MM.1S (cell line): ENCODE measurements at regions not wholly inside any gene's neighbourhood (a gene's known extent, or its start where the extent isn't known, plus 50 kb on each side); places are given as distances from the start of the nearest gene placed in this dataset.
"Not testable (repeated sequence)": the region's sequence is repeated elsewhere in the genome, so short reads cannot be mapped to it uniquely, and the experiment has no call there.

Experiments used
- DNase-seq: peaks from one replicate; pipeline ENCODE4 v3.0.0-alpha.2; 2015
- H2AFZ ChIP-seq: fragments of 300-600 bp; sonication (generic); 2 replicates; pipeline ENCODE4 v1.6.0; 2016; ENCODE audit warnings: antibody characterized with exemption, low read length
- H3F3A ChIP-seq: fragments of 300-600 bp; sonication (generic); 2 replicates; pipeline ENCODE4 v1.6.1; 2016; ENCODE audit warnings: mild to moderate bottlenecking, antibody characterized with exemption, low read length, moderate library complexity, mixed read lengths; ENCODE audit not compliant: insufficient read depth
- H3K27ac ChIP-seq: fragments of 300-600 bp; sonication (generic); 2 replicates; pipeline ENCODE4 v1.5.1; 2016; ENCODE audit warnings: mild to moderate bottlenecking, low read length
- H3K27me3 ChIP-seq: fragments of 300-600 bp; sonication (generic); replicated peaks from 2 replicates; pipeline ENCODE4 v1.6.0; 2016; ENCODE audit warnings: low read length; ENCODE audit not compliant: insufficient read depth
- H3K36me3 ChIP-seq: fragments of 300-600 bp; sonication (generic); replicated peaks from 2 replicates; pipeline ENCODE4 v1.6.1; 2016; ENCODE audit warnings: mild to moderate bottlenecking, low read length, mixed read lengths; ENCODE audit not compliant: insufficient read depth
- H3K4me1 ChIP-seq: fragments of 300-600 bp; sonication (generic); 2 replicates; pipeline ENCODE4 v1.6.1; 2016; ENCODE audit warnings: low read length, mixed read lengths
- H3K4me2 ChIP-seq: fragments of 300-600 bp; sonication (generic); 2 replicates; pipeline ENCODE4 v1.6.0; 2016; ENCODE audit warnings: low read depth, low read length
- H3K4me3 ChIP-seq: fragments of 300-600 bp; sonication (generic); 2 replicates; pipeline ENCODE4 v1.5.1; 2016; ENCODE audit warnings: low read length, mixed read lengths
- H3K79me2 ChIP-seq: fragments of 300-600 bp; sonication (generic); 2 replicates; pipeline ENCODE4 v1.6.1; 2016; ENCODE audit warnings: mixed run types, low read length, mixed read lengths
- H3K9ac ChIP-seq: fragments of 300-600 bp; sonication (generic); 2 replicates; pipeline ENCODE4 v1.6.1; 2016; ENCODE audit warnings: low read length, mixed read lengths
- H3K9me2 ChIP-seq: fragments of 300-600 bp; sonication (generic); replicated peaks from 2 replicates; pipeline ENCODE4 v1.6.1; 2016; ENCODE audit warnings: mild to moderate bottlenecking, low read length, mixed read lengths; ENCODE audit not compliant: insufficient read depth
- H3K9me3 ChIP-seq: fragments of 300-600 bp; sonication (generic); replicated peaks from 2 replicates; pipeline ENCODE4 v1.6.1; 2016; ENCODE audit warnings: mild to moderate bottlenecking, low read length, mixed read lengths; ENCODE audit not compliant: insufficient read depth
- H4K20me1 ChIP-seq: fragments of 300-600 bp; sonication (generic); 2 replicates; pipeline ENCODE4 v1.6.1; 2016; ENCODE audit warnings: mild to moderate bottlenecking, low read length, moderate library complexity, mixed read lengths; ENCODE audit not compliant: insufficient read depth
- CTCF ChIP-seq: fragments of 300-600 bp; sonication (generic); IDR thresholded peaks from 2 replicates; pipeline ENCODE4 v1.5.1; 2016; ENCODE audit warnings: antibody characterized with exemption, low read length, mixed read lengths
- EZH2 ChIP-seq: fragments of 300-600 bp; sonication (generic); optimal IDR thresholded peaks from 2 replicates; pipeline ENCODE3; 2017; ENCODE audit warnings: low read depth, mild to moderate bottlenecking, antibody characterized with exemption, low read length, mixed read lengths
- EZH2phosphoT487 ChIP-seq: fragments of 300-600 bp; sonication (generic); IDR thresholded peaks from 2 replicates; pipeline ENCODE4 v1.6.1; 2018; ENCODE audit warnings: antibody characterized with exemption, low read length

- no peaks in the 10 kb centered on the region for H3F3A ChIP-seq
- no peaks in the 10 kb centered on the region for H3K9me3 ChIP-seq
- H3K27me3 ChIP-seq, result no peaks in the 10 kb centered on the region
- no peak overlapping the region for H2AFZ ChIP-seq
- TF ChIP-seq CTCF, result no peak
- TF ChIP-seq EZH2, result no peak
- no peak for TF ChIP-seq EZH2phosphoT487
- no peak overlapping the region for H3K27ac ChIP-seq
- H3K9me2 ChIP-seq, result no peaks in the 10 kb centered on the region
- H3K4me1 ChIP-seq, result no peaks in the 10 kb centered on the region
- H3K9ac ChIP-seq, result no peak overlapping the region
- no peak overlapping the region for H3K4me2 ChIP-seq
- H3K79me2 ChIP-seq, result no peaks in the 10 kb centered on the region
- DNase-seq, result no peak
- H3K4me3 ChIP-seq, result no peak overlapping the region
- no peaks in the 10 kb centered on the region for H3K36me3 ChIP-seq
- H4K20me1 ChIP-seq, result no peaks in the 10 kb centered on the region
These were observed 76.0 kb upstream of the SLC66A3 start for GRCh38 chr2:11079136-11079824.

DNA sequence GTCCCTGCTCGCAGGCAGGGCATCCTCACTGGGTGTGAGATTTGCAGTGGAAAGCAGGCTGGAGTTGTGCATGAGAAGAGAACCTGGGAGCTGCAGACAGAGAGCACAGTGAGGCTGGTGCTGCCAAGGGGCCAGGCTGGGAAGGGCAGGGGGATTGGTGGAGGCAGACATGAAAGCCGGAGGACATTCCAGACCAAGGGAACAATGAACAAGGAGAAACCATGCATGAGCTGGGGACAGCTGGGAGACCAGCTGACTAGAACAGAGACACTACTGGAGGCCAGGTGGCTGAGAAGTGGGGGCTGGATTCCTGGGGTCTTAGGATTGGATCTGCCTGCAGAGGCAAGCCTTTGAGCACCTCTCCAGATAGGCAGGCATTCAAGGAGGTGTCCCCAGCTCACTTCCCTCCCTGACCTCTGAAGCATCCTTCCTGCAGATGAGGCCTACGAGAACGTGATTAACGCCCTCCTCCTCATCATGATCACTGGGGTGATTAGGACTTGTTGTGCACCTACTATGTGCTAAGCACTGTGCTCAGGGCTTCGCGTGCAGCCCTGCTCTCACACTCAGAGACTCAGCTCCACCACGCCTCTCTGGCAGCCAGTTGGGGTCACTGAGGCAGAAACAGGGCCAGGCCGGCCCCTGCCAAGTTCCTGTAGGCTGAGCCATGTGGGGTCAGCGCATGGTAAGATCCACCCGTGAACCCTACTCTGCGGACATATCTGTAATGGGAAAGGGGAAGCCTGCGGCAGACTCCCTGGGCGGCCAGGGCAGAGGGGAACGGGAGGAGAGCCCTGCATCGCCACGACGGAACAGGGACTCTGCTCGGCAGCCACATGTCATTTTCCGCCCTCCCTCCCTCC is 74.8 kb upstream of the SLC66A3 start:
- Histone ChIP-seq H3K27me3 (no peaks in the 10 kb centered on the region), H3K79me2 (no peaks in the 10 kb centered on the region), H4K20me1 (no peaks in the 10 kb centered on the region), H3K4me1 (no peaks in the 10 kb centered on the region), H3K36me3 (no peaks in the 10 kb centered on the region), H3K4me2 (no peak overlapping the region), H3K9ac (no peak overlapping the region), H2AFZ (no peak overlapping the region), H3F3A (no peaks in the 10 kb centered on the region), H3K9me2 (no peaks in the 10 kb centered on the region), H3K9me3 (no peaks in the 10 kb centered on the region), H3K27ac (no peak overlapping the region), H3K4me3 (no peak overlapping the region)
- TF ChIP-seq EZH2, result no peak
- no peak for TF ChIP-seq EZH2phosphoT487
- TF ChIP-seq CTCF, result no peak
- no peak for DNase-seq

- H4K20me1 ChIP-seq, result no peaks in the 10 kb centered on the region
- TF ChIP-seq EZH2phosphoT487 (no peak), EZH2 (no peak), CTCF (no peak)
- H3K4me2 ChIP-seq, result no peak overlapping the region
- no peaks in the 10 kb centered on the region for H3K27me3 ChIP-seq
- H3K79me2 ChIP-seq, result no peaks in the 10 kb centered on the region
- no peak overlapping the region for H3K27ac ChIP-seq
- DNase-seq, result no peak
- no peaks in the 10 kb centered on the region for H3K9me3 ChIP-seq
- no peak overlapping the region for H3K9ac ChIP-seq
- H3K9me2 ChIP-seq, result no peaks in the 10 kb centered on the region
- no peaks in the 10 kb centered on the region for H3F3A ChIP-seq
- H2AFZ ChIP-seq, result no peak overlapping the region
- no peaks in the 10 kb centered on the region for H3K4me1 ChIP-seq
- no peak overlapping the region for H3K4me3 ChIP-seq
- H3K36me3 ChIP-seq, result no peaks in the 10 kb centered on the region
These were observed 72.4 kb upstream of the SLC66A3 start for GRCh38 chr2:11082880-11083279.

DNA sequence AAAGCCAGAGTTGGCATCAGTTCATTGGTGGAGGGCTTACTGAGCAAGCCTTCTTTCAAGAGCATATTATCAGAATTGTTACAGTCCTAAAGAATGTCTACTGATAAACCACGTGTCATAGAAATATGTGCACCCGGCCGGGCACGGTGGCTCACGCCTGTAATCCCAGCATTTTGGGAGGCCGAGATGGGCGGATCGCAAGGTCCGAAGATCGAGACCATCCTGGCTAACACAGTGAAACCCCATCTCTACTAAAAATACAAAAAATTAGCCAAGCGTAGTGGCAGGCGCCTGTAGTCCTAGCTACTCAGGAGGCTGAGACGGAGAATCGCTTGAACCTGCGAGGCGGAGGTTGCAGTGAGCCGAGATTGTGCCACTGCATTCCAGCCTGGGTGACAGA is 66.4 kb upstream of the SLC66A3 start:
- not testable (repeated sequence) for H3K4me2 ChIP-seq, H3K27ac ChIP-seq, H3K4me3 ChIP-seq, H2AFZ ChIP-seq, H3F3A ChIP-seq, H3K27me3 ChIP-seq, DNase-seq, H3K36me3 ChIP-seq, H3K79me2 ChIP-seq, H4K20me1 ChIP-seq, H3K9ac ChIP-seq, H3K9me2 ChIP-seq, H3K4me1 ChIP-seq, H3K9me3 ChIP-seq
